HG02840 (cell line): ENCODE measurements at regions not wholly inside any gene's neighbourhood (a gene's known extent, or its start where the extent isn't known, plus 50 kb on each side); places are given as distances from the start of the nearest gene placed in this dataset.
"Not testable (repeated sequence)": the region's sequence is repeated elsewhere in the genome, so short reads cannot be mapped to it uniquely, and the experiment has no call there.

ENCODE experiments used
- ATAC-seq: cut with Tn5 transposase; IDR thresholded peaks from one replicate; pipeline ENCODE4 v1.9.1; 2021; ENCODE audit warnings: mild to moderate bottlenecking, moderate library complexity, moderate number of reproducible peaks; ENCODE audit not compliant: unreplicated experiment, low FRiP score

DNA sequence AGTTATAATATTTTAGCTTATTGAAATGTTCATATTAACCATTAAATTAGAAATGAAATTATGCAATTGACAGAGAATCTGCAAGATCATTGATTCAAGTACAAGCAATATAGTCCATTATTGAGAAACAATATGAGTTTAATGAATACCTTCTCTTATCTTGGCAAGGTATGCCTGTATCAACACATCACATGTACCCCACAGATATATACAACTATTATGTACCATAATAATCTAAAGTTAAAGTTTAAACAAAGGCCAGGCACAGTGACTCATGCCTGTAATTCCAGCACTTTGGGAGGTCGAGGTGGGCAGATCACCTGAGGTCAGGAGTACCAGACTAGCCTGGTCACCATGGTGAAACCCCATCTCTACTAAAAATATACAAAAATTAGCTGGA lies 514.7 kb downstream of the PCDH7 start:
- ATAC-seq, result no peak

DNA sequence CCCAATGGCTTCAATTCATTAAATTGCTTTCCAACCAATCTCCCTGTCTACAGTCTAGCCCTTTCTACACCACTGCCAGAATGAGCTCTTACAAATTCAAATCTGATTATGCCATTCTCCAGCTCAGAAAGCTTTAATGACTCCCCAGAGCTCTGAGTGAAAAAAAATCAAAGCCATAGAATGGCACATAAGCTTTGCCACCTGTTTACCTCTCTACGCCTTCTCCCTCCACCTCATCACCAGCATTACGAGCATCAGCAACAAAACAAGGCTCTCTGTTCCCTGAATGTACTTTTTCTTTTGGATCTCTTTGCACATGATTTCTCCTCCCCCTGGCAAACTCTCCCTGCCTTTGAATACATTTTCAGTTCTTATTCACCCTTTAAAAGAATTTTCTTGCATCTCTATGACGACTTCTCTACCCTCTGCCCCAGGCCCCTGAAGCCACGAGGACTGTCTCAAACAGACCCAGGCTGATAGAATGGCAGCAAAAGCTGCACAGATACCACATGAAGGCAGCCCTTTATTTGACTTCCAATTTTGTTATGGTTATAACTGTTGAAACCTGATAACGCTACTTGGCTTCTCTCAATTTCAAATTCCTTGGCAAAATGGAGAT lies 516.0 kb downstream of the PCDH7 start:
- ATAC-seq, result no peak

DNA sequence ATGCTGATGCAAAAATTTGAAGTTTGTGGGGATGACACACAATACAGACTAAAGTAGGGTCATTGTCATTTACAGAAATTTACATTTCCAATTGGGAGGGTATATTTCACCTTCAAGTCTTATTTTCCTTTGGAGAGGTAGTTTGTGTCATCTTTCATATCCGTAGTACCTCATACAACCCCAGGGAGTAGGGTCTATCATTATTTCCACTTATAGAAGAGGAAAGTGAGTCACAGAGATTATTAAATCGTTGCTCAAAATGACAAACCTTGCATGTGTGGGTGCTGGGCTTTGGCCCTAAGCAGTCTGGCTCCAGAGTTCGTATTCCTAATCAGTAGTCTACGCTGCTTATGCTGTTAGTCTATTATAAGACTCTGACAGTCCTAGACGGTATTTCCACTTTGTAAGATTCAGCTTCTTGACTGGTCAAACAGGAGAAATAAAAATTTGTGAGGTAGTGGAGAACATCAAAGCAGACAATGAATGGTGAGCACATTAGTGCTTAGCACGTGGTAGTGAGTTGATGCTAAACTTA lies 516.5 kb downstream of the PCDH7 start:
- ATAC-seq, result no peak

DNA sequence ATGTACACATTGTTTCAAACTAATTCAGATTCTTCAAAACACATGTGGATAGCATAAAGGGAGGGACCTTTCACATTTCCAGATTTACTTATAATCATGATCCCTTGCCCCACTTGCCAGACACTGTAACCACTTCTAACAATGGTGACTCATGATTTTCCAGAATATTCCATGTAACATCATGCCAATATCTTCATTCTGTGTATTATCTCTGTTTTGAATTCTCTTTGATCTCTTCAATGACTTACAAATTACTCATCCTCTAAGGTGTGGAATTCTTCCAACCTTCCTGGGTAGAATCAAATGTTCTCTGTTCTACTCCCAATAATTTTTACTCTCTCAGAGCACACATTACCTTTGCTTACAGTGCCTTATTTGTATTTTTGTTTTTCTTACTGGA lies 517.1 kb downstream of the PCDH7 start:
- no peak for ATAC-seq

DNA sequence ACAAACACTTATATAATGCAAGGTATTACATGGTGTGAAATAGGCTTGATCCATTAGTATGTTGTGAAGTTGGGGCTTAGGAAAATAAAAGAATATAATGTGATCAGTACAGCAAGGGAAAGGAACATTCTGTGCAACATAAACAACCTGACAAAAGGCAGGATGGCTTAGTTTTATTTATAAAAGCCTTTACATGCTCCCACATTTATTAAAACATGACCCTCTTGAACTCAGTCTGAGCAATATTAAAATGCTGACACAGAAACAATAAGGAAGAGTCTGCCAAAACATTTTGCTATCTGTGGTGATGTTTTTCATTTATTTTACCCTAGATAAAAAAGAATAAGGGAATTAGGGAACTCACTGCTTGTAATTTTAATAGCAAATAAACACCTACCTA lies 519.7 kb downstream of the PCDH7 start:
- no peak for ATAC-seq

DNA sequence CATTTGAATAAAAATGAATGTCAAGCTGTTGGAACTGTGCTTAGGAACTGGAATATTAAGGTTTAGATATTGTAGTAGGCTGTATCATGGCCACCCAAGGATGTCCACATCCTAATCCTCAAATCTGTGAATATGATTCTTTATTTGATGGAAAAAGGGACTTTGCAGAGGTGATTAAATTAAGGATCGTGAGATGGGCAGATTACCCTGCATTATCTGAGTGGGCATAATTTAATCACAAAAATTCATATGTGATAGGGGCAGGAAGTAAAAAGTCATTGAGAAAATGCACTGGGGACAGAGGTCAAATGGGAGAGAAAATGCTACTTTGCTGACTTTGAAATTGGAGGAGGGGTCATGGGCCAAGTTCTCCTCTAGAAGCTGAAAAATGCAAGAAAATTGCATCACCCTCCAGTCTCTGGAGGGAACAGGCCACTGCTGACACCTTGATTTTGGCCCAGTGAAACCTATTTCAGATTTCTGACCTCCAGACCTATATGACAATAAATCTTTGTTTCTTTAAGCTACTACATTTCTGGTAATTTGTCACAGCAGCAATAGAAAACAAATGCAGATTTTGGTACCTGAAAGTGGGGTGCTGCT lies 521.4 kb downstream of the PCDH7 start:
- ATAC-seq, result no peak

DNA sequence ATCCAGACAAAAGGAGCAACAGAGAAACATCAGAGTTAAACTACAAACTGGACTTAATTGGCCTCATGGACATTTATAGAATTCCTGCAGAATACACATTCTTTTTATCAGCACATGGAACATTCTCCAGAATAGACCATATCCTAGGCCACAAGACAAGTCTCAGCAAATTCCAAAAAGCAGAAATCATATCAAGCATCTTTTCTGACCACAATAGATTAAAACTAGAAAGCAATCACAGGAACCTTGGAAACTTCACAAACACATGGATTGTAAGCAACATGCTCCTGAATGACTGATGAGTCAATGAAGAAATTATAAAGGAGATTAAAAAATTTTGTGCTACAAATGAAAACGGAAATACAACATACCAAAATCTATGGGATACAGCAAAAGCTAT lies 526.7 kb downstream of the PCDH7 start:
- ATAC-seq, result no peak

DNA sequence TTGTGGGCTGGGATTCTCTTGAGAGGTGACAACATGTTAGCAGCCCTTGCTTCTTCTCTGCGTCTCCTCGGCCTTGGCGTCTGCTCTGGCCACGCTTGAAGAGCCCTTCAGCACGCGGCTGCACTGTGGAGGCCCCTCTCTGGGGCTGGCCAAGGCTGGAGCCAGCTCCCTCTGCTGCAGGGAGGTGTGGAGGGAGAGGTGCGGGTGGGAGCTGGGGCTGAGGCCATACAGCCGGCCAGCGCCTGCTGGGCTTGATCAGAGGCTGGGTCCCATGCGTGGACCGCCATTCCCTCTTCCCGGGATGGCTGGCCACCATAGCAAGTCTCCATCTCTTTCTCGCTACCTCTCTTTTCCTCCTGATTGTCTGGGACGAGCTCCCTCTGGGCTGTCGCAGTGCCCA lies 539.0 kb downstream of the PCDH7 start:
- no peak for ATAC-seq

DNA sequence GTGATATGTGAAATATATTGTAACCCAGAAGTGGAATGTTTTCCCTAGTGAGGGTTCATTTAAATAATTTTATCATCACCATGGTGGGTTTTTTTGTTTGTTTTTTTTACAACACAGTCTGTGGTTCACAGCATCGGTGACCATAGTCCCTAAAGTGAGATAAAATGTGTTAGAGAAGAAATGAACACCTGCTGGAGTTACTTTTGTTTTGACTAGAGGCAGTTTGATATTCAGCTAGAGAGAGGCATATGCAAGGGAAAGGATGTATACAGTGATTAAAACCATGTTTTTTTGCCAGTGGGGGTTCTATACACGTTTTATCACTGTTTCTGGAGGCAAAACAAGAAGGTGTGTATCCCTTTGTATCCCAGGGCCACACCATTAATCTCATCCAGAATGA lies 541.5 kb downstream of the PCDH7 start:
- no peak for ATAC-seq

DNA sequence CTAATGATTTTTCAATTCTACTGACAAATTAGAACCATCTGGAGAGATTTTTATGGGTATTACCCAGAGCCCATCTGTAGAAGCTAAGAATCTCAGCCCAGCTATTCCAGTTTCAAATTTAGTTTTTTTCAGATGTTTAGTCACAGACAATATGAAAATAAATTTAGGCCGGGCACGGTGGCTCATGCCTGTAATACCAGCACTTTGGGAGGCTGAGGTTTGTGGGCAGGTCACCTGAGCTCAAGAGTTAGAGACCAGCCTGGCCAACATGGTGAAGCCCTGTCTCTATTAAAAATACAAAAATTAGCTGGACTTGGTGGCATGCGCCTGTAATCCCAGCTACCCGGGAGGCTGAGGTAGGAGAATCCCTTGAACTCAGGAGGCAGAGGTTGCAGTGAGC lies 545.9 kb downstream of the PCDH7 start:
- not testable (repeated sequence) for ATAC-seq

DNA sequence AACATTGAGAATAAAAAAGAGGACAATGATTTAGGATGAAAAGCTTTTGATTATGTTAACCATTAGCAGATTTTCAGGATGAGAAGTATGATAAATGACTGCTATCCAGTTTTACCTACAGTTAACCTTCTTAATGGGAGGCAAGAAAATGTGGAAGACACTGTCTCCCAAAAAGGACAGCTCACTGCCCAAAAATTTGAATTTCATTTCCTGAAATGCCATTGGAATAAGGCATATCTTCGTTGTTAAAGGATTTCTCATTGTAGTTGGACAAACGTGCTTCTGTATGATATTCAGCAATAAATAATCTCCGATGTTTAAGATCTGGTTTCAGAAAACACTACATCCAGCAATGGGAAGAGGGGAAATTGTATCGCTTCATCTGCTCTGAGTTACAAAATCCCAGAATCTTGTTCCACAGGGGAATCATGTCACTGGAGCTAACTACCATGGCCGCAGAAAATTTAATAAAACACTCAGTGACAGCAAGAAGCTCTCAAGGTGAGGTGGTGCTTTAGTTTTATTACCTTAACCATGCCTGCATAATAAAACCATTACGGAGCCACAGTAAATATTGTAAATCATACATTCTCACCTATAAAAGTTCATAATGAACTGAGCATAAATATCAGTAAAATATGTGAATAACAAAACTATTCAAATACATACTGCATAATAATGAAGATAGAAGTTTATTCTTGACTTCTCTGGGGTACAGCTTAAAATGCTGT lies 552.3 kb downstream of the PCDH7 start:
- ATAC-seq, result no peak

DNA sequence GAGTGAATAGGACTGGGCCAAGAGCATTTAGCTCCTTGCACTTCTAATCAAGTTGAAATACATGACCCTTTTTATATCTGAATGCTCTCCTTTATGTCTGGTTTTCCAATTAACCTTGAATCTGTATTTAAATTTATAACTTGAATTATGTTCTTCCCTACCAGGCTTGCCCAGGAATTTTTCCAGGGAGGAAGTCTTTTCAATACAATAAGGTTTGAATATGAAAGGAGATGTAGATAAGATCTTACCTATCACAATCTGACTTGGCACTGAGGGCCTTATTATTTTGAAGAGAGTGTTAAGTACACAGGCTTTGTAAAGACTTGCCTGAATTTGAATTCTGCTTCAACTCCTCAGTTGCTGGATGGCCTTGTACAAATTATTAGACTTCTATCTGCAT lies 555.7 kb downstream of the PCDH7 start:
- no peak for ATAC-seq

DNA sequence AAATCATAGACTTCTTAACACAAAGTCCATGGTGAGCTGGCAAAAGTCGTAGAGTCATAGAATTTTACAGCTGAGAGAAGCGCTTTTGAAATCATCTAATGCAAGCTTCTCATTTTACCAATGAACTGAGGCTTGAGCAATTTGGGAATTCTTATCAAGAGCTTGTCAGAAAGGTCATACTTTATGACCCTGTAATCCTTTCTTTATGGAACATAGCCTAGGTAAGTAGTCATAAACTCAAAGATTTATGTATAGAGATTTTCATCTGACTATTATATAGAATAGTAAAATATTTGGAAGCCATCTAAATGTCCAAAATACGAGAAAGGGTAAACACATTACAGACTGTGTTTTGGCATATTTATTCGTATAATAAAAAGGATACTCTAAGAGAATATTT lies 563.5 kb downstream of the PCDH7 start:
- ATAC-seq, result no peak

DNA sequence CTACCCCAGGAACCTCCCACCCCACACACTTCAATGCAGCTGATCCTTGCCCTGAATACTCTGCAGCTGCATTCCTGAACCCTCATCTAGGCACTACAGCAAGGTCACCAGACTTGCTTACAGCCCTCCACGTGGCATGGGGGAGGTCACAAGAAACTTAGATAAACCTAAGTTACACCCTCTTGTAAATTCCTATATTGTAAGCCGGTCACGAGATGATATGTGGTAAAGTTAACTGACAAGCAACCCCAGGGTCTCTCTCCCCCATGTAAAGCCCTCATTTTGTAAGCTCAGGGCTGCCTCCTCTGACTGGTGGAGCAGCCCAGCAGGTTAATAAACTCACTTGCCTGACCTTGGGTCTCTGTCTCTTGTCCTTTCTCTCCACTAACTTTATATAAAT lies 570.7 kb downstream of the PCDH7 start:
- no peak for ATAC-seq

DNA sequence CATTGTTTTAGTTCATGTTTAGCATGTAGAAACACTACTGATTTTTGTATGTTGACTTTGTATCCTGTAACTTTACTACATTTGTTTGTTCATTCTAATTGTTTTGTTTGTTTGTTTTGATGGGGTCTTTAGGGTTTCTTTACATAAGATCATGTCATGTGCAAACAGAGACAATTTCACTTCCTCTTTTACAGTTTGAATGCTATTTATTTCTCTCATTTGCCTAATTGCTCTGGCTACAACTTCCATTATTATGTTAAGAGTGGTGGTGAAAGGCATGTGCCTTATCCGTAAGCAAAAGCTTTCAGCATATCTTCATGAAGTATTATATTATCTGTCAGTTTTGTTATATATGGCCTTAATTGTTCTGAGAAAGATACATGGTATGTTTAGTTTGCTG lies 571.1 kb downstream of the PCDH7 start:
- ATAC-seq, result no peak

DNA sequence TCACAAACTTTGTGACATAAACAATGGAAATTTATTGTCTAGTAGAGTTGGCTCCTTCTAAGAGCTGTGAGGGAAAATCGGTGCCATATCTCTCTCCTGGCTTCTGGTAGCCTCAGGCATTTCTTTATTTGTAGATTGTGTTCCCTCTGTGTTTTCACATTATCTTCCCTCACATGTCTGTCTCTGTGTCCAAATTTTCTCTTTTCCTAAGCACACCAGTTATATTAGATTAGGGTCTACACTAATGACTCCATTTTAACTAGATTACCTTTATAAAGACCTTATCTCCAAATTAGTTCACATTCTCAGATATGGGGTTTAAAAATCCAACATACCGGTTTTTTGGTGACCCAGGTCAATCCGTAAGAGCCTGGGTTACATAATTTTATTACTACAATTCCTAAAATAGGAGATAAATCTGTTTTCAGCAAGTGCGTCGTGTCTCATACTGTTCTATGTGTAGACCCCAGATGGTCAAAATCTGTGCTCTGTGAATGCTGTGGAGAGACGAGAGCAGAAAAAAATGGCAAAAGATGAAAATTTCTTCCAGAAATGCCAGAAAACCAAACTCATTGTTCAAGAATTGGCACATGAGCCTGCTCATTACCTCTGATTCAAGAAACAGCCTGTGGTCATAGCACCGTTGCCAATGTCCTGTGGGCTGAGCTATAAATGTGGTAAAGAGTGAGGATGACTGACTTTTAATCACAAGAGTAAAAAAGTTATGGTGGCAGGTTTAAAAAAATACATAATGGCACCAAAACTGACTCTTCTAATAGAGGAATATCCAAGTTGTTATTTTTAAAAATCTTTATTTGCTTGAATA lies 574.7 kb downstream of the PCDH7 start:
- ATAC-seq, result no peak

DNA sequence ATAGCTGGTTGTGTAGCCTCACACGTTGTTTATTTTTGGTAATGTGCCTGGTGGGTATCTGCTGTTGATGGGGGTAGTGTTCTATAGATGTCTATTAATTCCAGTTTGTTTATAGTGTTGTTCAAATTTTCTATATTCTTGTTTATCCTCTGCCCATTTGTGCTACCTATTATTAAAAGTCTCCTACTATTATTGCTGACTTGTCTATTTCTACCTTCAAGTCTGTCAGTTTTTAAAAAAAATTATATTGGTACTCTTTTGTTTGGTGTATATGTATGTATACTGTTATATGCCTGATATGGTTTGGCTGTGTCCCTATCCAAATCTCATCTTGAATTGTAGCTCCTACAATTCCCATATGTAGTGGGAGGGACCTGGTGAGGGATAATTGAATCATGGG lies 578.6 kb downstream of the PCDH7 start:
- no peak for ATAC-seq

DNA sequence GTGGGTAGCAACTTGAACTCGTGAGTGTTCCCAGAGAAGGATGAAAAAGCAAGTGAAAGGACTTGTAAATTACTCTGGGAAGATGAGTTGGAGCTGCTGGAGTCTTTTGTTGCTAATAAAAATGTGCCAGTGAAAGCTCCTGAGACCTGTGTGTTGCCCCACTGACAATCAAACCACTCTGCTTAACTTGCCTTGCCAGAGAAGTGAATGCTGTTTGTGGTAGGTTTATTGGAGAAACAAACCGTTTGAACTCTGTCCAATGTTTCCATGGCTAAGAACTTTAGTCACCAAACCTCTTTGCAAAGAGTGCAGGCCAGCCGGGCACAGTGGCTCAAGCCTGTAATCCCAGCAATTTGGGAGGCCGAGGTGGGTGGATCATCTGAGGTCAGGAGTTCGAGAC lies 586.9 kb downstream of the PCDH7 start:
- ATAC-seq, result no peak

DNA sequence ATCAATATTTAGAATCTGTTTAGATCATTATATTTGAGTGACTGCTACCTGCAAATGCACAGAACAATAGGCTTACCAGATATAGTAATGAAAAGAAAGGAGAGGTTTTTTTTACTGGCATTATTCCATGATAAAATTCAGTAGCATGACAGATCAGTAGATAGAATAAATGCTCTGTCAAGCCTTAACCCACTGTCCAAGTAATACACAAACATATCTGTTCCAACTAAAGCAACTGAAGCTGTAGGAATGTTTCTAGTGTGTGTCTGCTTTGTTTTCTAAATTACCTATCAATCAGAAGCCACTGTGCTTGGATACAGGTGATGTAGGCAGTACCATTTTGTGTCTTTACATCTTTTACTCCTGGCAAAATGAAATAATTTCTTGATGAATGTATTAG lies 604.6 kb downstream of the PCDH7 start:
- ATAC-seq, result no peak

DNA sequence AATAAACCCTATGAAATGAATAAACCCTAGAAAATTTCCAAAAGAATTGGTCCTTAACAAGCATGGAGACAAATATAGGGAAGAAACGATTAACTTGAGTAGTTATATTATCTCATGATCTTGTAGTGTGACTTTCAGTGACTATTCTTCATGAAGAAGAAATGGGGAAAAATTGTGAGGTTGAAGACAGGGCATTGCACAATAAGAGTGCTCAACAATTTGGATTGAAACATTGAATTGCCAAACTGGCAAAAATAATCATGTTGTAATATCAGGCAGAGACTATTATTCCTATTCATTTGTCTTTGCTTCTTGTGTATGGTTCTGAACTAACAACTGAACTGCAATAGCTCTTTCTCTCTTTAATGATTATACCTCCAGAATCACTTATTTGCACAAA lies 605.1 kb downstream of the PCDH7 start:
- ATAC-seq, result no peak

DNA sequence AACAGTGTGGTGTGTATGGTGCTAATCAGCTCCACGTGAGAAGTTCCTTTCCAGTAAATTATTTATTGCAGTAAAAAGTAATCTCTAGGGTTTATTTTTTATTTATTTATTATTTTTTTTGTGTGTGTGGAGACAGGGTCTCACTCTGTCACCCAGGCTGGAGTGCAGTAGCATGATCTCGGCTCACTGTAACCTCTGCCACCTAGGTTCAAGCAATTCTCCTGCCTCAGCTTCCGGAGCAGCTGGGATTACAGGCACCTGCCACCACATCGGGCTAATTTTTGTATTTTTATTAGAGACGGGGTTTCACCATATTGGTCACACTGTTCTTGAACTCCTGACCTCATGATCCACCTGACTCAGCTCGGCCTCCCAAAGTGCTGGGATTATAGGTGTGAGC lies 606.9 kb downstream of the PCDH7 start:
- no peak for ATAC-seq
